ENCODE measurements at regions not wholly inside any gene's neighbourhood (a gene's known extent, or its start where the extent isn't known, plus 50 kb on each side); places are given as distances from the start of the nearest gene placed in this dataset.

DNA sequence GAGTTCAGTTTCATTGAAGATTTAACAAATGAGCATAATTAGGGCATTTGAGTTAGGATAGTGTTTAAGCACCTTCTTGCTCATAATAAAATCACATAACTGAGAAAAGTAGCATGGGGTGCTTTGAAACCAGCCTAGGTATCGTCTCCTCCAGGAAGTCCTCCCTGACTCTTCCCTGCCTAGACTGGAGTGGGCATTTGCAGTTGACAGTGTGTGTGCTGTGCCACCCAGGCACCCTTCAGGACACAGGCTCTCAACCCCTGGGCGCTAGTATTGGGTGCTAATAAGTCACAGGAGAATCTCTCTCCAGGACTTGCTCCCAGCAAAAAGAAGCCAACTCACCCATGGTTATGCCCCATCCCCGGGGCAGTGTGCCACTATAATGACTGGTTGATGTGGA lies 584.1 kb downstream of the INSC start:
- DNase-seq (ENCODE audit: low read depth) = no peak

DNA sequence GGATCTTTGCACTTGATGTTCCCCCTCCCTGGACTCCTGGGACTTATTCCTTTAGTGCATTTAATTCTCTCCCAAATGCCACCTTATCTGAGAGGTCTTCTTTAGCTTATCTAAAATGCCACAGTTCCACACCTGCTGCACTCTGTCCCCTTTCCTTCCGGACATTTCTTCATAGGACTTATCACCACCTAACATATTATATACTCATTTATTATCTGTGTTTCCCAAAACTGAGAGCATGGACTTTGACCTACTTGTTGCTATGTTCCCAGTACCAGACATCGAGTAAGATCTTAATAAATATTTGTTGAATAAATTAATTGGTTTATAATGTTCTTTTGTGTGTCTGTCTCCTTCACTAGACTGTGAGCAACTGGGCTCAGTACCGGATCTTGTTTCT lies 585.3 kb downstream of the INSC start:
- DNase-seq (ENCODE audit: low read depth) = no peak

DNA sequence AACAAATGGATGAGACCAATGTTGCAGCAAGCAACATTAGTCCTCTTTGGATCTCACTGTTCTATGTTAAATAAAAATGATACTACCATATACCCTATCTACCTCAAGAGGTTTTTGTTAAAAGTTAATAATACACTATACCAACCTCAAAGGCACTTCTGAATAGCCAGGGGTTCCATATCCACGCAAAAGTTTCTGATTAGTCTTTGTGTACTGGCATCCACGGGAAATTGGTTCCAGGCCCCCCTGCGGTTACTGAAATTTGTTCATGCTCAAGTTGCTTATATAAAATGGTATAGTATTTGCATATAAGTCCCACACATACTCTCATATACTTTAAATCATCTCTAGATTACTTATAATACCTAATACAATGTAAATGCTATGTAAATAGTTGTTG lies 585.7 kb downstream of the INSC start:
- DNase-seq (ENCODE audit: low read depth) = no peak

DNA sequence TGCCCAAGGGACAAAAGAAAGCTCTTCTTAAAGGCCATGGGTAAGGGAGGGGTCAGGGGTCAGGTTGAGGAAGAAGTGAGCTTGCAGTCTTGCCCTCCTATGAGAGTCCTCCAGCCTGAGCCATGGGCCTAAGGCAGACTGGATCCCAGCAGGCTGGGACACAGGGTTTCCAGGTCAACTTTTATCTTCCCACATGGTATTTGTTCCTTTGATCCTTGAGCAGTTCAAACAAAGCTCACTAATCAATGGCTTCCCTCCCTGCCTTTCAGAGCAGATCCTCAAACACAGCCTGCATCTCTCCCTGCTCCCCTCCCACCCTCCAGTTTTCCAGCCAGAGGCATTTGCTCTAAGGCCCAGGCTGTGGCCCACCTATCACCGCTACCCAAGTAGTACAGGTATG lies 589.3 kb downstream of the INSC start:
- no peak for DNase-seq (ENCODE audit: low read depth)

DNA sequence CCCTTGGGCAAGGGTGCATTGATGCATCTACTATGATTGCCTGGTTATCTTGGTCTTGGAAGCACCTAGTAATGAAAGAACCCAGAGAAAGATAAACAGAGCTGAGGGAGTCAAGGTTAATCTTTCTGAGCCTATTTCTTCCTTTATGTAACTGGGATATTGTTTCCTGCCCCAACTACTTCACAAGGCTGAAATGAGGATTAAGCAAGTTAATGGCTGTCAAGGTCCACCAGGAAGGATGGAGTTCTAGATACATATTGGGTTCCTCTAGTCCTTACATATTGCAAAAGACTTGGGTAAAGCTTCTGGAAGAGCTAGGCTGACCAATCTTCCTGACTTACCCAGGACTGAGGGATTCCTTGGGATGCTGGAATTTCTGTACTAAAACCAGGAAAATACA lies 589.8 kb downstream of the INSC start:
- DNase-seq (ENCODE audit: low read depth) = no peak

DNA sequence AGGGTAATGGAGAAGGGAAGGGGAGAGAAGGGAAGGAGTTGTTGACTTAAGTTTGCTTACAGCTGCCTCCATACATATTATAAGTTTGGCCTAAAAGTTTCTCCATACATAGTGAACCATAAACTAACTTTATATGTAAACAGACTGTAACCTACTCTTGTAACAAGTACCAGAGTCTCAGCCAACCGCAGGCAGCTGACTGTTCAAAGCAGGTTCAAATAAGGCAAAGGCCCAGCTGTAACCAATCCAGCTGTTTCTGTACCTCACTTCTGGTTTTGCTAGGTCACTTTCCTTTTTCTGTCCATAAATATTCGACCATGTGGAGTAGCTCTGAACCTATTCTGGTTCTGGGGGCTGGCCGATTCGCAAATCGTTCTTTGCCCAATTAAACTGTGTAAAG lies 591.2 kb downstream of the INSC start:
- DNase-seq (ENCODE audit: low read depth) = no peak

DNA sequence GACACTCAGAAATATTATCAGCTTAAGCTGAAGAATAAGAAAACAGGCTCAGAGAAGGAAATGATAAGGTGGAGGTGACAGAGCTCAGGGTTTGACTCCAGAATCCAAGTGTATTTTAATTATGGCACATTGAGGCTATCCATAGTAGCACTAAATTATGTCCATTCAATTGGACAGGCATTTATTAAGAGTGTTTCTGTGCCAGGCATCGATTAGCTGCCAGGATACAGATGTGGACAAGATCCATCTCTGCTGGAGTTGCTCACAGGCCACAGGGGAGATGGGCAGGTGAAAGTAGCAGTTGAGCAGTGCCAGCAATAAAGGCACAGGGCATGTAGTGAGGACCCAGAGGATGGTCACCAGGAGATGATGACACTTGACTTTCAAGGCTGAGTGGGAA lies 592.5 kb downstream of the INSC start:
- no peak for DNase-seq (ENCODE audit: low read depth)

DNA sequence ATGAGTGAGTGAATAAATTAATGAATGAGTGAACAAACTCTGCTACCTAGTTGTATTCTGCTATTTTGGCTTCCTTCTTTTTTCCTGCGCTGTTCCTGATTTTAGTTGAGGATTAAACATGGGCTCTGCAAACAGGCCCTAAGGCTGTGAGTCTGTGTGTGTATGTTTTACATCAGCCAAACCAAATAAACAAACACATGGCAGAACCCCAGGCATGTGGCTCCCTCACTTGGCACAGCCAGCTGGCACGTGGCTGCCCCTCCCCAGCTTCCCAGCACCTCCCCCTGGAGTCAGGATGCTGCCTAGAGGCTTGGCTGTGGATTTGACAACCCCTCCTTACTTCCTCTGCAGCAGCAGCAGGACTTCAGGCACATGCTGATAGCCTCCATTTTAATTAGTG lies 593.2 kb downstream of the INSC start:
- no peak for DNase-seq (ENCODE audit: low read depth)

DNA sequence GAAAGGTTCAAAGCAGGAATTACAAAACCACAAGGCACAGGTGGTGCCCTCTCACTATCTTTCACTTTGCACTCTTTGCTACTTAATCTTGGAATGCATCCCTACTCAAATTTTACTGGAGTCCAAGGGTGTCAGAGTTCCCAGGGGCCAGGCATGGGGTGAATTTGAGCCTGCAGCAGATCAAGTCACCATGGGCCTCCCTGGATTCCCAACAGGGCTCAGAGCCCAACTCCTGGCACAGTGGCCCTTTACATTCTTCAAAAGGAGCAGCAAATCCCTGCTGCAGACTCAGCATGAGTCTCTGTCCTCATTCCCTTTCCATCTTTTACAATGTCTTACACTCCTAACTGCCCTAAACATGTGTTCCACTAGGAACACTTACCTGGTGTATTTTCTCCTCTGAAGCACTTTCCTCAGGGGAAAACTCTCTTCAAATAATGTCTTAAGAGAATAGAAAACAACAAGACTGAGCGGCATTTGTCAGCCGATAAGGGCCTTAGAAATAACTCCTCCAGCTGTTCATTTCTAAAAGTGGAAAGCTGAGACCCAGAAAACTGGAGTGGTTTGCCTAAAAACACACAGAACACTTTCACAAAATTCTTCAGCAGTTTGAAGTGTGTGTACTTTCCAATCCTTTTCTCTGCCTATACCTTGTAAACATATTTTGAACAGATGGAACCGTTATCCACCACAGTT lies 596.0 kb downstream of the INSC start:
- no peak for DNase-seq (ENCODE audit: low read depth)

DNA sequence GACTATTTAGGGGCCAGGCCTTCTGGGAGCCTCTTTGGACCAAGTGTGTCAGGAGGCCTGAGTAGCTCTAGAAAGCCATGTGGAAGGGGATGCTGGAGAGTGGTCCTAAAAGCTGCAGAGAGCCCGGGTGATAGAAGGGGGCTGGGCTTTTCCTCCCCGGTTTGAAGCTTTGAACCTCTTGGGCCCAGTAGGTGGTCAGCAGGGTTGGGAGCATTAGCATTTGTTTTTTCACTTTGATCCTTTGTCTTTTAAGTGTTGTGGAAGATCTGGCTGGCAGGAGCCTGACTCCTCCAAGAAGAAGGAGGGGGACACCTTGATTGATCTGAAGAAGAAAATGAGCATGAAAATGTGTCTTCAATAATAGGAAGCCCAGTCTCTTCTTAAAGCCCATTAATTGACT lies 596.6 kb downstream of the INSC start:
- no peak for DNase-seq (ENCODE audit: low read depth)

DNA sequence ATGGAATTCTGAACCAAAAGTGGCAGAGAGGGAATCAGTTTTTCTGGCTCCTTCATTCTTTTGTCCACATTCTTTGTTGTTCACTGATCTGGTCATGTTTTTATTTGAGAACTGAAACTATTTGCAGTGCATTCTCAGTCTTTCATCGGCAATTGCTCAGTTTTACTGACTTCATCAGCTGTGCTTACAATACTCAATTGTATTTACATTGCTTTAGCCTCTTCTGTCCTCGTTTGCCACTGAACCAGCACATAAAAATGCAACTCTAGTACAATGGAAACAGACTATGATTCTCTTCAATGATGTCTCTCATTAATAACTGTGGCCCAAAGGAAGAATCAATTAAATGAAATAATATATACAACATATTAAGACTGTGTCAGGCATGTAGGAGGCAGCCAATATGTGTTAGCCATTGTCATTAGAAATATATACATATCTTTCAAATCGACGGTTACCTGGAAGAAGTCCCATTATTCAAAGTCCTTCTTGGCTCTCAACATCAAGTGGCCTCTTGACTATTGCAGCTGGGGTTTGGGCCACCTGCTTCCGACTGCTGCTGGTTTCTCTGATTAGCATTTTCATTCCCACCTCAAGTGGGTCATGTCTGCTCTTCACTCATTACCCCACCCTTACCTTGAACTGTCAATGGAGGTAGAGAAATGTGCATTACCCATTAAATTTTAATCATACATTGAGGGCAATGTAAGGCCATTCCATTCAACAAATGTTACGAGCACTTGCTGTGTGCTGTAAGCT lies 600.1 kb downstream of the INSC start:
- DNase-seq (ENCODE audit: low read depth) = no peak

DNA sequence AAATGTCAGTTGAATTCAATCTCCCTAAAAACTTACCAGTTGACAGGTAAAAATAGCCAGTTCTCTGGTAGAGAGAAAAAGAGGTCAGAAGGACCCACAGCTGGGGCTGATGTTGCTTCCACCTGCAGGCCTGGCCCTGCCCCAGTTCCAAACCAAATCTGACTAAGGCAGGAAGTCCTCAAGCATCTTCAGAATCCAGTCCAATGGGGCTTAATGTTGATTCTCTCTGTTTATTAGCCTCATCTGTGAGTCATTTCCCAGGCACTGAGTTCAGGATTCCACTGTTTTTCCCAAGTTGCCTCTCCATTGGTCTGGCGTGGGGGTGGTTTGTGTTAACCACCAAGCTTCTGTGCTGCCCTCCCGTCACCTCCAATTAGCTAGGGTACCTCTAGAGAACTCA lies 601.8 kb downstream of the INSC start:
- no peak for DNase-seq (ENCODE audit: low read depth)

DNA sequence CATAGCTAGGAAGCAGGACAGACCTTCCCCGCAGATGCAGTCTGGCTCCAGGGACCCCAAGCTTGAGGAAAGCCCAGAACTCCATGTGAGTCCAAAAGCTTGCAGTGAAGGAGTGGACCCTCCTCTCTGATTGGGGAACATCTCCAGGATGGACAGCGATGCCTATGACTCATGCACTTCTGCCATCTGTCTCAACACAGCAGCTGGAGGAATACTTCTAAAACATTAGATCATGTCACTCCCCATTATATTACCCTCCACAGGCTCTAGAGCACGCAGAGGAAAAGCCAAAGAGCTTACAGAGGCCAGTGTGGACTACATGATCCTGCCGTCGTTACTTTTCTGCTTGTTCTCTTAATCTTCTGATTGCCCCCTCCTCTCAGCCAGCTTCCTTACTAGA lies 605.7 kb downstream of the INSC start:
- no peak for DNase-seq (ENCODE audit: low read depth)

DNA sequence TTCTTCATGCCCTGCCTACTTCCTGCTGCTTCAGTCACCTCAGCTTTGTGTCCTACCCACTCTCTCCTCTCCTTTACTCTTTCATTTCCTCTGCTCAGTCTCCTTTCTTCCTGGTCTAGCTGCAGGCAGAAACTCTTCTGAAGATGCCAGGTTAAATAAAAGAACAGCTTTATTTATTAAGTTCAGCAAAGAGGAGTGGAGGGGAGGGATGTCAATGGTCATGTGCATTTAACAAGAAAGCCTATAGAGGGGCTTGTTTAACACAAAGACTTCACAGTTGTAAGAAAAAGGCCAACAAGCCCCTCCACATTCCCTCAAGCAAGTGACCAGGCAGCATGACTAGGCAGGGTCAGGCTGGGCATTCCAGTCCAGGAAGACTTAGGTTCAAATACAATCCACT lies 609.2 kb downstream of the INSC start:
- no peak for DNase-seq (ENCODE audit: low read depth)

DNA sequence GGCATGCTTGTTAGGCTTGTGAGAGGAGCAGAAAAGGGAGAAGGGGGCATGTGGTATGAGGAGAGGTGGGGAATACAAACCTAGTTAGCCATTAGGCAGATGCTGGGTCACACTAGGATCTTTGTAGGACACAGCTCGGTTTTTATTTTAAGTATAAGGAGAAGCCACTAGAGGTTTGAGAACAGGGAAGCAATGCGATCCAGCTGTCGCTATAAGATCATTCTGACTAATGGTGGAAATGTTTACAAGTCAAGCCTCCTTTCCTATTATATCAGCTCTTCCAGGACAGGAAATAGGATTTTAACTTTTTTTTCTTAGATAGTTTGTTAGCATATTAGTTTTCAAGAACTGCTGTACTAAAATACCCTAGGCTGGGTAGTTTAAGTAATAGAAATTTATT lies 609.9 kb downstream of the INSC start:
- no peak for DNase-seq (ENCODE audit: low read depth)

DNA sequence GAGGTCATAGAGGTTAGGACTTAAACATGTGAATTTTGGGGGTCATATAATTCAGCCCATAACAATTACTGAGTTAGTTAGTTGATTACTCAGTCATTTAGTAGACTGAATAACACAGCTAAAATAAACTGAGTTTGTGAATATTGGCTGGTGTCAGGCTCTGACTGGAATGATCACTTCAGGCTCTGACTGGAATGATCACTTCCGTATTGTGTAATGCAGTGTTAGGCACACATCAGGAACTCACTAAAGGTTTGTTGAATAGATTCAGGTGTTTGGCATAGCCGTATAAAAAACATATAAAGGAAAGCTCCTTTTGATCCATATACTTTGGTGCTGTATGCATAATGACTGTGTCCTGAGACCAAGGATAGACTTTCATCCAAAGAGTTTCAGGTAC lies 610.5 kb downstream of the INSC start:
- DNase-seq (ENCODE audit: low read depth) = no peak

DNA sequence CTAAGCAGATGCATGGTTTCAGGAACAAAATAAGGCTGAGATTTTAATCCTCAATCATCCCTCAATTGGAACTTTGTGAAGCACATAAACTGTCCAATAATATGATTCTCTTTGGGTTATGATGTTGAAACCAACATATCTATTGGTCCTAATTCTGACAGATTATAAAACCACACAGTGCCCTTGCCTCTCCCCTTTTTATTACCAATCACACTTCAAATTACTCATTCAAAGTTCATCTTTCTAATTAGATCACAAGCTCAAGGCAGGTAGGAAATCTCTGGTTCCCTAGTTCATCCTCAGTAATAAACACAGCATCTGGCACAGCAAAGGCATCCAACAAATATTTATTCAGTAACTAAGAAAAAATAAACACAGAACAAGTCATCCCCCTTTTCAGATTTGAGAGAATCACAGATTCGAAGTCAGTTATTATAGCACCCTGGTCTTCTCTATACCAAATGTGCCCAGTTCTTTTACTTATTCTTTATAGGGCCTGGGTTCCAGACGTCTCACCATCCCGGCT lies 611.6 kb downstream of the INSC start:
- DNase-seq (ENCODE audit: low read depth) = no peak

DNA sequence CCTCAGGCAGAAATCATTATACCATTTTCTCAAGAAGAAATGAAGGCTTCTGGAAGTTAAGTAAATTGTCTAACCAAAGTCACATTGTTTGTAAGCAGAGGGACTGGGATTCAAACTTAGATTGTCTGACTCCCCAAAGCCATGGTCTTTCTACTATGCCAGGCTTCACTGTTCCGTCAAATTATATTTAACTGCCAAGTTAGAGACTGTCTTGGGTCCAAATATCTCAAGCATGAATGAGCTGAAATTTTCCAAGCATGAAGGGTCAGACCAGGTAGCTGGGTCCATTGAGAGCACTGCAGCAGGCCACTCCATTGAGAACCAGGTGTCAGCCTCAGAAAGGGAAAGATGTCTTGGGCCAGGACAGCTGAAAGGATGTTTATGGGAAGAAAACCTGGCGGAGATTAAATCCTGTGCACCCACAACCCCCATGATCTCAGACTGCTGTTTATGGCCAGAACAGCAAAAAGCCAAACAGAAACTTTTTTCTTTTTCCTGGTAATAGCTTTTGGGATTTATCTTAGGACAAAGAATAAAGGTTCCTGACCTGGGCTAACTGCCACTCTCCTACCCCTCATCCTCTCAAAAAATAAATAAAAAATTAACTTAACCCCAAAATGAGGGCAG lies 612.3 kb downstream of the INSC start:
- DNase-seq (ENCODE audit: low read depth) = no peak

DNA sequence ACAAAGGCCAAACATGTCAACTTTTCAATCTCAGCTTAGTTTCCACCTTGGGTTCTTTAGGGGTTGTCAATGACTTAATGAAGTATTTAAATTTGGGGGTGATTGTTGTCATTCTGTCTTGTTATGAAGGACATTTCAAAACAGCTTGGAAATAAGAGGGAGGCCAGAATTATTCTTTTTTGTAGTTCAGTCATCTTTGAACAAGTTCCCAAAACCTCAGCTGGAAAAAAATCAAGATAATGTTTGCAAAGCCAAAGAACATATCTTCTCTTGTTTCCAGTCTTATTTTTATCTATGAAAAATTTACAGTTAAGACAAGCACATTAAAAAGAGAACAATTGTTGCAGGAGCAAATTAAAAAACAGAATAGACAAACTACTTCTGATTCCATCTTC lies 612.8 kb downstream of the INSC start:
- DNase-seq (ENCODE audit: low read depth) = no peak

DNA sequence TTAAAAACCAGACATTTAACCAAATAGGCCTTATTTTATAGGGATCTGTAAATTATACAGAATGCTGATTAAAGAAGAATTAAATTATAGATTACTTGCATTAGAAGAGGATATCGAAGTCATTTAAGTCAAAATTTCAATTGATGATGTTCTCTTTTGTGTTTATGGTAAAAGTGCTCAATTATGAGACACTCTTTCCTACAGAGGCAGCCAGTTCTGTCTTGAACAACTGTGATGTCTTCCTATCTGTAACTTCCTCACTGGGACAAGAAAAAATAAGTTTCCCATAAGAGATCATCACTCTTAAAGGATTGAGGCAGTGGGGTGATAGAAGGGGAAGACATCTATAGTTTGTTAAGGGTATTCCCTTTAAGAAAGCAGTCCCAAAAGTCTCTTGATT lies 613.5 kb downstream of the INSC start:
- DNase-seq (ENCODE audit: low read depth) = no peak

DNA sequence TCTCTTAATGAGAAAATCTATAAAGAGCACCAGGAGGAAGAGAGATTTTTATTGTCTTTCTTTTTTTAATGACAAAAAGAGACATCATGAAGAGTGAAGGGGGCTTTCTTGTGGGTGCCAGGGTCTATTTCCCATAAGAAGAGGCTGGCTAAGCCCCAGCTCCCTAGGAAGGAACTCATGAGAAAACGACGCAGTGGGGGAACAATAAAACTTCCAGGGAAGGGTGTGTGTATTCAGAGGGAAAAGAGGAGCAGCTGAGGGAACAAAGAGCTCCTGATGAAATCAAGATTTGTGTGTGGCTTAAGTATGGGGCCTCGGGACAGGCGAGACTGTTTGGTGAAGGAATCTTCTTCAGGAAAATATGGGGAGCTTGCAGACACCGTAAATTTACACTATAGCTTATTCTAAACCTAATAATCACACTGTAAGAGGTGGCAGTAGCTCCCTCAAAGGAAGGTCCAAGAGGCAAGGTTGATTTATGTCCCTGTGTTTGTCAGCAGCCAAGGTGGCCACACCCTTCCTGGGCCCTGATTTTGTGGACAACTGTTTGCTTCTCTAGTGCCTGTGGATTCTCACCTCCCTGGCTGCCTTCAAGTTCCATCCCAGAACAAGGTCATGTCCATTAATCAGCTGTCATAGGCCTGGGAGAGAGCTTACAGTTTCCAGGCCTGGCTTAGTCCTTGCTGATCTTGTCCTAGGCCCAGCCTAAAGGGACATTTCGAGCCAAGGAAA lies 615.7 kb downstream of the INSC start:
- DNase-seq (ENCODE audit: low read depth) = no peak

DNA sequence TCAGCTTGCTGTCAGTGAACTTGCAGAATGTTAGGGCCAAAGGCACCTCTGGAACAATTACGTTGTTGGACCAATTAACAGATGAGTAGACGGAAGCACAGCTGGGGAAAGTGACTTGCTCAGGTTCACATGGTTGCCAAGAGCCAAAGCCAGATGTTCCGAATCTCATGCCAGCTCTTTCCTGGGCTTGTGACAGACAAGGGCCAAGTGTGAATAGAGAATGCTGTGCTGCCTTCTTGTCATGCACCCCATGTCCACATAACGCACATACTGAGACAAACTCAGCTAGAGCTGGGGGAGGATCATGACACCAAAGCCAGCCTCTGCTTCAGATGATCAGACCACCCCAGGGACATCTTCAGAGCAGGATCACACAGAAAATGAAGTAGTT lies 616.3 kb downstream of the INSC start:
- DNase-seq (ENCODE audit: low read depth) = no peak

DNA sequence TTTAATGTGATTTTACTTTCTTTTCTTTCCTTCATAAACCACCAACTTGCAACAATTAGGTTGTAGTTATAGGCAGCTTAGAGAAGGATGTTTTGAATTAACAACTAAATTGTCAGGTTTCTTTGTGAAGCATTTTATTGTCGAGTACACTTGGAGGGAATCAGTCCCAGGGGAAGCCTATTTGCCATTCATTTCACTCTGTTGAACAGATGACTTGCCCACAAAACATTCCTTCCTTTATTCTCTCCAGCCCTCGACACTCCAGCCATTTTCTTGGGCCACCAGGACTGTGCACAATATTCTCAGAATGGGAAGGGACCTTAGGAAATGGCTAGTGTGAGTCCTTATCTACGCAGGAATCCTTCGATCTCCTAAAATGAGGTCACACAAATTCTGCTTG lies 620.6 kb downstream of the SOX6 start:
- DNase-seq (ENCODE audit: low read depth) = no peak

Data from stimulated activated CD8-positive, alpha-beta memory T cell treated with anti-CD3 and anti-CD28 coated beads, Interleukin-15, amount 100 ng/mL, for 1 hour (primary cell).